ENCODE measurements at regions not wholly inside any gene's neighbourhood (a gene's known extent, or its start where the extent isn't known, plus 50 kb on each side); places are given as distances from the start of the nearest gene placed in this dataset.

DNA sequence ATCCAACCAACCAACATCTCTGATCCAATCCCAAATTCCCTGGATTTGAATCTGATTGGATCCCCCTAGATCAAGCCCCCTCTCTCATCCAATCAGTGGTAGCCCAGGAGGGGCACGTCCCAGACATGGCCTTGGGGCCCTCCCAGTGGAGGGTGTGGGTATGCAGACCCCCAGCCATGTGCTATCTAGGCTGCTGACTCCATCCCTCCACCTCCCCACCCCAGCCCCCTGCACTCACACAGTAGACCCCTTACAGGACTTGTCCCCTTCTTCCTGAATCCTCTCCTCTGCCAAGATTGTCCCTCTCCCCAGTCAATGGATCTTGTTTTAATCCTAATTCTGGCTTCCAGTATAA is 153.4 kb downstream of the OAT start:
- TF ChIP-seq, protein P1, sequence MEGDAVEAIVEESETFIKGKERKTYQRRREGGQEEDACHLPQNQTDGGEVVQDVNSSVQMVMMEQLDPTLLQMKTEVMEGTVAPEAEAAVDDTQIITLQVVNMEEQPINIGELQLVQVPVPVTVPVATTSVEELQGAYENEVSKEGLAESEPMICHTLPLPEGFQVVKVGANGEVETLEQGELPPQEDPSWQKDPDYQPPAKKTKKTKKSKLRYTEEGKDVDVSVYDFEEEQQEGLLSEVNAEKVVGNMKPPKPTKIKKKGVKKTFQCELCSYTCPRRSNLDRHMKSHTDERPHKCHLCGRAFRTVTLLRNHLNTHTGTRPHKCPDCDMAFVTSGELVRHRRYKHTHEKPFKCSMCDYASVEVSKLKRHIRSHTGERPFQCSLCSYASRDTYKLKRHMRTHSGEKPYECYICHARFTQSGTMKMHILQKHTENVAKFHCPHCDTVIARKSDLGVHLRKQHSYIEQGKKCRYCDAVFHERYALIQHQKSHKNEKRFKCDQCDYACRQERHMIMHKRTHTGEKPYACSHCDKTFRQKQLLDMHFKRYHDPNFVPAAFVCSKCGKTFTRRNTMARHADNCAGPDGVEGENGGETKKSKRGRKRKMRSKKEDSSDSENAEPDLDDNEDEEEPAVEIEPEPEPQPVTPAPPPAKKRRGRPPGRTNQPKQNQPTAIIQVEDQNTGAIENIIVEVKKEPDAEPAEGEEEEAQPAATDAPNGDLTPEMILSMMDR (IDR thresholded peaks at IDR 0.05): no peak
- no peak for TF ChIP-seq POLR2A (IDR thresholded peaks at IDR 0.05)
